Keratinocyte (primary cell): ENCODE measurements at regions not wholly inside any gene's neighbourhood (a gene's known extent, or its start where the extent isn't known, plus 50 kb on each side); places are given as distances from the start of the nearest gene placed in this dataset.

Experiments
- DNase-seq: peaks from one replicate; pipeline ENCODE4 v3.0.0-alpha.2; 2011; ENCODE audit warnings: low read depth, missing footprints, low spot score
- FAIRE-seq: peaks from 2 replicates; lab custom pipeline; 2011; peaks lifted over from hg19 to GRCh38; lab: Jason Lieb, UNC
- H2AFZ ChIP-seq: 2 replicates; pipeline ENCODE4 v1.6.0; 2012; ENCODE audit warnings: low read length, control low read depth, inconsistent platforms; ENCODE audit not compliant: control insufficient read depth
- H3K27ac ChIP-seq: 2 replicates; pipeline ENCODE4 v1.5.1; 2011; ENCODE audit warnings: low read length; ENCODE audit not compliant: control insufficient read depth, insufficient read depth
- H3K27me3 ChIP-seq: 3 replicates; pipeline ENCODE4 v1.6.0; 2011; ENCODE audit warnings: low read length; ENCODE audit not compliant: control insufficient read depth, insufficient read depth; ENCODE audit errors: extremely low read depth
- H3K36me3 ChIP-seq, 2 experiments: 2 replicates in 1 of 2; 3 replicates in 1 of 2; pipeline ENCODE4 v1.5.1; 2011; ENCODE audit warnings: low read length in 2 of 2, mild to moderate bottlenecking in 1 of 2; ENCODE audit not compliant: control insufficient read depth in 2 of 2, insufficient read depth in 2 of 2; ENCODE audit errors: extremely low read depth in 1 of 2
- H3K4me1 ChIP-seq: 3 replicates; pipeline ENCODE4 v1.5.1; 2011; ENCODE audit warnings: low read length; ENCODE audit not compliant: control insufficient read depth, insufficient read depth; ENCODE audit errors: extremely low read depth
- H3K4me2 ChIP-seq: 3 replicates; pipeline ENCODE4 v1.6.0; 2011; ENCODE audit warnings: low read depth, low read length; ENCODE audit not compliant: control insufficient read depth, insufficient read depth; ENCODE audit errors: extremely low read depth
- H3K4me3 ChIP-seq, 3 experiments: fragments of 200-600 bp in 1 of 3; sonication (generic) in 1 of 3; 2 replicates in 2 of 3; 3 replicates in 1 of 3; pipeline ENCODE4 v1.5.1; 2011 to 2016; ENCODE audit warnings: low read length in 3 of 3, mild to moderate bottlenecking in 3 of 3, control low read depth in 2 of 3, inconsistent platforms in 1 of 3, low read depth in 1 of 3, mixed read lengths in 1 of 3, mixed run types in 1 of 3, moderate library complexity in 1 of 3; ENCODE audit not compliant: control insufficient read depth in 2 of 3, insufficient read depth in 2 of 3; ENCODE audit errors: extremely low read depth in 1 of 3
- H3K79me2 ChIP-seq: 2 replicates; pipeline ENCODE4 v1.6.0; 2012; ENCODE audit warnings: low read length; ENCODE audit not compliant: control insufficient read depth, insufficient read depth
- H3K9ac ChIP-seq: 3 replicates; pipeline ENCODE4 v1.6.0; 2011; ENCODE audit warnings: low read length; ENCODE audit not compliant: control insufficient read depth, insufficient read depth; ENCODE audit errors: extremely low read depth
- H3K9me1 ChIP-seq: 3 replicates; pipeline ENCODE4 v1.6.0; 2011; ENCODE audit warnings: low read length; ENCODE audit not compliant: control insufficient read depth, insufficient read depth; ENCODE audit errors: extremely low read depth
- H3K9me3 ChIP-seq: 2 replicates; pipeline ENCODE4 v1.5.1; 2012; ENCODE audit warnings: low read depth, low read length; ENCODE audit not compliant: control insufficient read depth
- H4K20me1 ChIP-seq: 3 replicates; pipeline ENCODE4 v1.6.0; 2011; ENCODE audit warnings: low read length; ENCODE audit not compliant: control insufficient read depth, insufficient read depth; ENCODE audit errors: extremely low read depth
- EZH2 ChIP-seq: IDR thresholded peaks from one replicate; pipeline ENCODE4 v1.6.1; 2012; ENCODE audit warnings: inconsistent platforms, mild to moderate bottlenecking, low read length, moderate library complexity
- dilution Hi-C: fragments of 300-500 bp; cut with MboI; formaldehyde crosslinking; loops from one replicate; pipeline ENCODE4 v1.7.0; 2020; ENCODE audit warnings: low sequenced_read_pairs; ENCODE audit not compliant: extremely low pct_ligation_motif_present
- TF ChIP-seq, protein P1 (sequence below), 3 experiments: IDR thresholded peaks in 1 of 3; conservative IDR thresholded peaks in 1 of 3; optimal IDR thresholded peaks in 1 of 3; 2 replicates in 2 of 3; 3 replicates in 1 of 3; pipeline versions ENCODE3 to v1.5.1; 2011; ENCODE audit warnings: low read length in 3 of 3, mild to moderate bottlenecking in 3 of 3, moderate library complexity in 2 of 3, control low read depth in 1 of 3, inconsistent platforms in 1 of 3; ENCODE audit not compliant: insufficient read depth in 2 of 3; ENCODE audit errors: extremely low read depth in 1 of 3

DNA sequence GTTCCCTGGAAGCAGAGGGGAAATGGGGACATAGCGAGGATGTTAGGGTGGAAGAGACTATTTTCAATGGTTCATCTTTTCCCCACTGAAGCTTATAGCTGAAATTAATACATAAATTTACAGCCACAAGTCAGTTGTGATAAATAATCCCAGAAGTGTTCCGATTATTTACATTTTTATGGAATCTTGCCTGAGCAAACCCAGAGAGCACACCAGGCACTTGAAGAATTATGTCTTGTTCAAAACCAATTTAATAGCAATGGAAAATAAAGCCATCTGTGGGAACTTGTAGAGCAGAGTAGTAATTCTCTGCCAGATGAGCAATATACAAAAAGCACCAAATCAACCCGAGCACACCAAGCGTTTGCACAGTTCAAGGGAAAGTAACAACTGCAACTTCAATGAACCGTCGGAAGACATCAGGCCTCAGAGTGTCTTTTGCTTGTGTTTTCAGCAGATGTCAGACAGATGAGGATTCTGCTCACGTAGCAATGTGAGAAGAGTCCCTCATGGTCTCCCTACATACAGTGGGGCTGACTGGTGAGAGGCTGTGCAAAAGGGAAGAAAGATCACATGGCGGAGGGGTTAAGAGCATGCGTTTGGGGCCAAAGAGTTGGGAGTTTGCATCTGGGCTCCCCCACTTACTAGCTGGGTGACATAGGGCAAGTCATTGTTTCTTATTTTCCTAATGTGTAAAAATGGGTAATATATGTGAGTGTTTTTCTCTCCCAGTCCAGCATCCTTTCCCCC, 148.7 kb upstream of the HS3ST2 start:
- Histone ChIP-seq H3K9me1 (no peaks in the 10 kb centered on the region), H3K4me3 (no peak overlapping the region), H3K9me3 (peaks cover 1% of the 10 kb centered on the region), H3K9ac (no peak overlapping the region), H3K27me3 (peaks cover 24% of the 10 kb centered on the region), H2AFZ (no peak overlapping the region), H3K27ac (no peak overlapping the region), H3K4me1 (peaks cover 5% of the 10 kb centered on the region), H3K79me2 (no peaks in the 10 kb centered on the region), H4K20me1 (no peaks in the 10 kb centered on the region), H3K4me2 (no peak overlapping the region), H3K36me3 (no peaks in the 10 kb centered on the region)
- no peak for TF ChIP-seq EZH2
- TF ChIP-seq, protein P1, sequence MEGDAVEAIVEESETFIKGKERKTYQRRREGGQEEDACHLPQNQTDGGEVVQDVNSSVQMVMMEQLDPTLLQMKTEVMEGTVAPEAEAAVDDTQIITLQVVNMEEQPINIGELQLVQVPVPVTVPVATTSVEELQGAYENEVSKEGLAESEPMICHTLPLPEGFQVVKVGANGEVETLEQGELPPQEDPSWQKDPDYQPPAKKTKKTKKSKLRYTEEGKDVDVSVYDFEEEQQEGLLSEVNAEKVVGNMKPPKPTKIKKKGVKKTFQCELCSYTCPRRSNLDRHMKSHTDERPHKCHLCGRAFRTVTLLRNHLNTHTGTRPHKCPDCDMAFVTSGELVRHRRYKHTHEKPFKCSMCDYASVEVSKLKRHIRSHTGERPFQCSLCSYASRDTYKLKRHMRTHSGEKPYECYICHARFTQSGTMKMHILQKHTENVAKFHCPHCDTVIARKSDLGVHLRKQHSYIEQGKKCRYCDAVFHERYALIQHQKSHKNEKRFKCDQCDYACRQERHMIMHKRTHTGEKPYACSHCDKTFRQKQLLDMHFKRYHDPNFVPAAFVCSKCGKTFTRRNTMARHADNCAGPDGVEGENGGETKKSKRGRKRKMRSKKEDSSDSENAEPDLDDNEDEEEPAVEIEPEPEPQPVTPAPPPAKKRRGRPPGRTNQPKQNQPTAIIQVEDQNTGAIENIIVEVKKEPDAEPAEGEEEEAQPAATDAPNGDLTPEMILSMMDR (optimal IDR thresholded peaks at IDR 0.05 in 1 of 3, IDR thresholded peaks at IDR 0.05 in 1 of 3, conservative IDR thresholded peaks at IDR 0.05 in 1 of 3; ENCODE audit: extremely low read depth in 1 of 3, insufficient read depth in 2 of 3, low read length in 3 of 3) = no peak
- dilution Hi-C loops = no loop called here
- no peak for FAIRE-seq
- no peak for DNase-seq

DNA sequence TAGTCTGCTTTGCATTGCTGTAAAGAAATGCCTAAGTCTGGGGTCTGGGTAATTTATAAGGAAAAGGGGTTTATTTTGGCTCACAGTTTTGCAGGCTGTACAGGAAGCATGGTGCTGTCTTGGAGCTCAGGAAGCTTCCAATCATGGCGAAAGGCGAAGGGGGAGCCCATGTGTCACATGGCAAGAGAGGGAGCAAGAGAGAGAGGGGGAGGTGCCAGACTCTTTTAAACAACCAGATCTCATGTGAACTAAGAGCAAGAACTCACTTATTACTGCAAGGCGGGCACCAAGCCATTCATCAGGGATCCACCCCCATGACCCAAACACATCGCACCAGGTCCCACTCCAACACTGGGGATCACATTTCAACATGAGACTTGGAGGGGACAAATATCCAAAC, 148.2 kb upstream of the HS3ST2 start:
- peaks cover 1% of the 10 kb centered on the region for H3K9me3 ChIP-seq
- H4K20me1 ChIP-seq = no peaks in the 10 kb centered on the region
- no peak for DNase-seq
- no peak overlapping the region for H3K9ac ChIP-seq
- dilution Hi-C loops = no loop called here
- H3K27me3 ChIP-seq = peaks cover 22% of the 10 kb centered on the region
- no peak overlapping the region for H3K4me2 ChIP-seq
- no peaks in the 10 kb centered on the region for H3K36me3 ChIP-seq
- no peaks in the 10 kb centered on the region for H3K9me1 ChIP-seq
- no peaks in the 10 kb centered on the region for H3K79me2 ChIP-seq
- no peak for FAIRE-seq
- no peak for TF ChIP-seq EZH2
- H3K4me1 ChIP-seq = no peaks in the 10 kb centered on the region
- no peak overlapping the region for H3K4me3 ChIP-seq
- no peak overlapping the region for H3K27ac ChIP-seq
- no peak overlapping the region for H2AFZ ChIP-seq

DNA sequence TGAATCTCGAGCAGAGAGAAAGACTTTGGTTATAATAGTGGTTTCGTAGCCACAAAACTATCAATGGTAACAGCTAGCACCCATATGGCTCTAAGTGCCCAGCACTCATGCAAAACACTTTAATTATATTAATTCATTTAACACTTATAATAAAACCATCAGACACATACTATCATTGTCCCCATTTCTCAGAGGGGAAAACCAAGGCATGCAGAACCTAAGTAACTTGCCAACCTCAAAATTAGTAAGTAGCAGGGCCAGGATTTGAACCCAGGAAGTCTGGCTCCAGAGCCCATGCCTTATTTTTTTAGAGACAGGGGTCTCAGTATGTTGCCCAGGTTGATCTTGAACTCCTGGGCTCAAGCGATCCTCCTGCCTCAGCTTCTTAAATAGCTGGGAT, 145.6 kb upstream of the HS3ST2 start:
- no peaks in the 10 kb centered on the region for H3K79me2 ChIP-seq
- no peak overlapping the region for H3K27ac ChIP-seq
- dilution Hi-C loops = no loop called here
- H3K9me1 ChIP-seq = no peaks in the 10 kb centered on the region
- no peak overlapping the region for H3K9ac ChIP-seq
- H3K27me3 ChIP-seq = peaks cover 11% of the 10 kb centered on the region
- H3K4me1 ChIP-seq = no peaks in the 10 kb centered on the region
- no peak for DNase-seq
- no peaks in the 10 kb centered on the region for H3K9me3 ChIP-seq
- H3K36me3 ChIP-seq = no peaks in the 10 kb centered on the region
- no peak overlapping the region for H3K4me2 ChIP-seq
- H2AFZ ChIP-seq = no peak overlapping the region
- FAIRE-seq = no peak
- H3K4me3 ChIP-seq = no peak overlapping the region
- H4K20me1 ChIP-seq = no peaks in the 10 kb centered on the region
- TF ChIP-seq, protein P1 (optimal IDR thresholded peaks at IDR 0.05 in 1 of 3, IDR thresholded peaks at IDR 0.05 in 1 of 3, conservative IDR thresholded peaks at IDR 0.05 in 1 of 3; ENCODE audit: extremely low read depth in 1 of 3, insufficient read depth in 2 of 3, low read length in 3 of 3) = no peak
- no peak for TF ChIP-seq EZH2
